Loucy (cell line): ENCODE measurements at regions not wholly inside any gene's neighbourhood (a gene's known extent, or its start where the extent isn't known, plus 50 kb on each side); places are given as distances from the start of the nearest gene placed in this dataset.

ENCODE experiments used
- EZH2phosphoT487 ChIP-seq: fragments of 200-600 bp; IDR thresholded peaks from 2 replicates; pipeline ENCODE4 v1.6.1; 2018; ENCODE audit warnings: antibody characterized with exemption, mild to moderate bottlenecking, moderate library complexity, borderline replicate concordance
- TF ChIP-seq, protein P1 (sequence below): fragments of 200-600 bp; sonication (generic); conservative IDR thresholded peaks from 2 replicates; pipeline ENCODE4 v1.5.1; 2014; ENCODE audit warnings: mild to moderate bottlenecking, antibody characterized with exemption, low read length

DNA sequence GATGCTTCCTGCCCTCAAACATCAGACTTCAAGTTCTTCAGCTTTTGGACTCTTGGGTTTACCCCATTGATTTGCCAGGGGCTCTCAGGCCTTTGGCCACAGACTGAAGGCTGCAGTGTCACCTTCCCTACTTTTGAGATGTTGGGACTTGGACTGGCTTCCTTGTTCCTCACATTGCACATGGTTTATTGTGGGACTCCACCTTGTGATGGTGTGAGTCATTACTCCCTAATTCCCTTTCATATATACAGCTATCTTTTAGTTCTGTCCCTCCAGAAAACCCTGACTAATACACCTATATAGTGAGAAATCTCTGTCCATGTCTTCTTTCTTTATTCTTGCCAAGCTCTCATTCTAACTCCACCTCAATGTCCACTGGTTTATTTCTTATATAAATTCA is 736.9 kb upstream of the HS3ST1 start:
- TF ChIP-seq EZH2phosphoT487: no peak
- TF ChIP-seq, protein P1, sequence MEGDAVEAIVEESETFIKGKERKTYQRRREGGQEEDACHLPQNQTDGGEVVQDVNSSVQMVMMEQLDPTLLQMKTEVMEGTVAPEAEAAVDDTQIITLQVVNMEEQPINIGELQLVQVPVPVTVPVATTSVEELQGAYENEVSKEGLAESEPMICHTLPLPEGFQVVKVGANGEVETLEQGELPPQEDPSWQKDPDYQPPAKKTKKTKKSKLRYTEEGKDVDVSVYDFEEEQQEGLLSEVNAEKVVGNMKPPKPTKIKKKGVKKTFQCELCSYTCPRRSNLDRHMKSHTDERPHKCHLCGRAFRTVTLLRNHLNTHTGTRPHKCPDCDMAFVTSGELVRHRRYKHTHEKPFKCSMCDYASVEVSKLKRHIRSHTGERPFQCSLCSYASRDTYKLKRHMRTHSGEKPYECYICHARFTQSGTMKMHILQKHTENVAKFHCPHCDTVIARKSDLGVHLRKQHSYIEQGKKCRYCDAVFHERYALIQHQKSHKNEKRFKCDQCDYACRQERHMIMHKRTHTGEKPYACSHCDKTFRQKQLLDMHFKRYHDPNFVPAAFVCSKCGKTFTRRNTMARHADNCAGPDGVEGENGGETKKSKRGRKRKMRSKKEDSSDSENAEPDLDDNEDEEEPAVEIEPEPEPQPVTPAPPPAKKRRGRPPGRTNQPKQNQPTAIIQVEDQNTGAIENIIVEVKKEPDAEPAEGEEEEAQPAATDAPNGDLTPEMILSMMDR: no peak
